ENCODE measurements at regions not wholly inside any gene's neighbourhood (a gene's known extent, or its start where the extent isn't known, plus 50 kb on each side); places are given as distances from the start of the nearest gene placed in this dataset.

DNA sequence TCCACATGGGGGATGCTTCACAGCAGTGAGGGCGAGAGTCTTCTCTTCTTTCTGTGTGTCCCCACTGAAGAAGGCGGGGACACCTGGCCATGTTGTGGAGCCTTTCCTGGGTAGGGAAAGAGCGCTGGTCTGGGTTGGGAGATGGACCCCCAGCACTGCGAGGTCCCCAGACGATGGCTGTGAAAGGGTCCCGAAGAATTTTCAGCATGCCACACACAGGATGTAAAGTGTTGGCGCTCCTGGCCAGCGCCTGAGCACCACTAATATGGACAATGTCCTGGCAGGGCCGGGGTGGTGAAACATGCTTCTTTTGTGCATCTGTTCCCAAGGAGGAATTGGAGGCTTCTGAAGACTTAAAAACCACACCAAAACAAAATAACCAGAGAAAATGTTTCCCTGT, 77.2 kb downstream of the GLI2 start:
- TF ChIP-seq, protein P1, sequence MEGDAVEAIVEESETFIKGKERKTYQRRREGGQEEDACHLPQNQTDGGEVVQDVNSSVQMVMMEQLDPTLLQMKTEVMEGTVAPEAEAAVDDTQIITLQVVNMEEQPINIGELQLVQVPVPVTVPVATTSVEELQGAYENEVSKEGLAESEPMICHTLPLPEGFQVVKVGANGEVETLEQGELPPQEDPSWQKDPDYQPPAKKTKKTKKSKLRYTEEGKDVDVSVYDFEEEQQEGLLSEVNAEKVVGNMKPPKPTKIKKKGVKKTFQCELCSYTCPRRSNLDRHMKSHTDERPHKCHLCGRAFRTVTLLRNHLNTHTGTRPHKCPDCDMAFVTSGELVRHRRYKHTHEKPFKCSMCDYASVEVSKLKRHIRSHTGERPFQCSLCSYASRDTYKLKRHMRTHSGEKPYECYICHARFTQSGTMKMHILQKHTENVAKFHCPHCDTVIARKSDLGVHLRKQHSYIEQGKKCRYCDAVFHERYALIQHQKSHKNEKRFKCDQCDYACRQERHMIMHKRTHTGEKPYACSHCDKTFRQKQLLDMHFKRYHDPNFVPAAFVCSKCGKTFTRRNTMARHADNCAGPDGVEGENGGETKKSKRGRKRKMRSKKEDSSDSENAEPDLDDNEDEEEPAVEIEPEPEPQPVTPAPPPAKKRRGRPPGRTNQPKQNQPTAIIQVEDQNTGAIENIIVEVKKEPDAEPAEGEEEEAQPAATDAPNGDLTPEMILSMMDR (IDR thresholded peaks at IDR 0.05; ENCODE audit: poor library complexity, severe bottlenecking): no peak
- no peak for TF ChIP-seq MXI1 (conservative IDR thresholded peaks at IDR 0.05; ENCODE audit: poor library complexity, severe bottlenecking)

Measured in neural cell (in vitro differentiated cells).